Astrocyte (in vitro differentiated cells and primary cell): ENCODE measurements at regions not wholly inside any gene's neighbourhood (a gene's known extent, or its start where the extent isn't known, plus 50 kb on each side); places are given as distances from the start of the nearest gene placed in this dataset.

Experiments used
- EZH2 ChIP-seq: IDR thresholded peaks from 2 replicates; pipeline ENCODE4 v1.6.1; 2012; ENCODE audit warnings: mild to moderate bottlenecking, low read length, inconsistent platforms; ENCODE audit not compliant: insufficient read depth
- TF ChIP-seq, protein P1 (sequence below): IDR thresholded peaks from 2 replicates; pipeline ENCODE4 v1.5.1; 2011; ENCODE audit warnings: low read depth, mild to moderate bottlenecking, inconsistent platforms, low read length, moderate library complexity; ENCODE audit not compliant: insufficient read depth

DNA sequence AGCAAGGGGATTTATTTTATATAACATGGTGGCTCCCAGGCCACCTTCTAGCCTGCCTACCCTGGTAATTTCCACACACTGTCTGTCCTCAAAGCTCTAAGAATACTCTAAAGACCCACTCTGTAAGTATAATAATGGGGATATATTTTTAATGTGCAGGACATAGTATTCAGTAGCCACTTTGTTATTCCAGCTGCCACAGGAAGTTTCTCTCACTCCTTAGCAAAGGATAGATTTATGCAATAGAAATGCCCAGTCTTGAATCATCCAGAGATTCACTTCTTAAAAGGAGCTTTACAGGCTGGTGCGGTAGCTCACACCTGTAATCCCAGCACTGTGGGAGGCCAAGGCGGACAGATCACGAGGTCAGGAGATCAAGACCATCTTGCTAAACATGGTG lies 68.4 kb upstream of the LDLRAD3 start:
- TF ChIP-seq, protein P1, sequence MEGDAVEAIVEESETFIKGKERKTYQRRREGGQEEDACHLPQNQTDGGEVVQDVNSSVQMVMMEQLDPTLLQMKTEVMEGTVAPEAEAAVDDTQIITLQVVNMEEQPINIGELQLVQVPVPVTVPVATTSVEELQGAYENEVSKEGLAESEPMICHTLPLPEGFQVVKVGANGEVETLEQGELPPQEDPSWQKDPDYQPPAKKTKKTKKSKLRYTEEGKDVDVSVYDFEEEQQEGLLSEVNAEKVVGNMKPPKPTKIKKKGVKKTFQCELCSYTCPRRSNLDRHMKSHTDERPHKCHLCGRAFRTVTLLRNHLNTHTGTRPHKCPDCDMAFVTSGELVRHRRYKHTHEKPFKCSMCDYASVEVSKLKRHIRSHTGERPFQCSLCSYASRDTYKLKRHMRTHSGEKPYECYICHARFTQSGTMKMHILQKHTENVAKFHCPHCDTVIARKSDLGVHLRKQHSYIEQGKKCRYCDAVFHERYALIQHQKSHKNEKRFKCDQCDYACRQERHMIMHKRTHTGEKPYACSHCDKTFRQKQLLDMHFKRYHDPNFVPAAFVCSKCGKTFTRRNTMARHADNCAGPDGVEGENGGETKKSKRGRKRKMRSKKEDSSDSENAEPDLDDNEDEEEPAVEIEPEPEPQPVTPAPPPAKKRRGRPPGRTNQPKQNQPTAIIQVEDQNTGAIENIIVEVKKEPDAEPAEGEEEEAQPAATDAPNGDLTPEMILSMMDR, result no peak
- TF ChIP-seq EZH2, result no peak
